Activated B cell treated with CpG ODN at 0.5 μM for 24 hours (primary cell): ENCODE measurements at regions not wholly inside any gene's neighbourhood (a gene's known extent, or its start where the extent isn't known, plus 50 kb on each side); places are given as distances from the start of the nearest gene placed in this dataset.

ENCODE experiments used
- ATAC-seq: fragments of 200-7000 bp; cut with Tn5 transposase; one replicate; pipeline ENCODE4 v1.10.0; 2021; ENCODE audit warnings: low read depth, mild to moderate bottlenecking, moderate library complexity
- CTCF ChIA-PET: fragments of 350-600 bp; sonication (Branson Sonifier 250); formaldehyde crosslinking; loops from one replicate; lab custom pipeline; 2021; ENCODE audit warnings: antibody characterized with exemption; lab: Charles Lee
- POLR2A ChIA-PET: fragments of 350-600 bp; sonication (Branson Sonifier 250); formaldehyde crosslinking; loops from one replicate; lab custom pipeline; 2021; ENCODE audit warnings: antibody characterized with exemption; lab: Charles Lee
- DNase-seq: peaks from one replicate; pipeline ENCODE4 v3.0.0; 2022
- H3K27ac Mint-ChIP-seq: one replicate; pipeline ENCODE4 v1.8.0; 2020; ENCODE audit warnings: mixed read lengths
- H3K27me3 Mint-ChIP-seq: one replicate; pipeline ENCODE4 v1.8.0; 2021; ENCODE audit warnings: mixed read lengths
- H3K36me3 Mint-ChIP-seq: one replicate; pipeline ENCODE4 v1.8.0; 2021; ENCODE audit warnings: low read depth, mixed read lengths
- H3K4me1 Mint-ChIP-seq: one replicate; pipeline ENCODE4 v1.8.0; 2021; ENCODE audit warnings: mixed read lengths
- H3K4me3 Mint-ChIP-seq: one replicate; pipeline ENCODE4 v1.8.0; 2020; ENCODE audit warnings: mild to moderate bottlenecking, mixed read lengths
- H3K9me3 Mint-ChIP-seq: one replicate; pipeline ENCODE4 v1.8.0; 2020; ENCODE audit warnings: mixed read lengths
- intact Hi-C: fragments of 100-400 bp; cut with micrococcal nuclease; formaldehyde crosslinking; loops from one replicate; pipeline ENCODE4 v1.15.1; 2024
- TF ChIP-seq, protein P1 (sequence below): fragments of 200-600 bp; IDR thresholded peaks from one replicate; pipeline ENCODE4 v1.8.0; 2022; ENCODE audit warnings: antibody characterized with exemption, mild to moderate bottlenecking

DNA sequence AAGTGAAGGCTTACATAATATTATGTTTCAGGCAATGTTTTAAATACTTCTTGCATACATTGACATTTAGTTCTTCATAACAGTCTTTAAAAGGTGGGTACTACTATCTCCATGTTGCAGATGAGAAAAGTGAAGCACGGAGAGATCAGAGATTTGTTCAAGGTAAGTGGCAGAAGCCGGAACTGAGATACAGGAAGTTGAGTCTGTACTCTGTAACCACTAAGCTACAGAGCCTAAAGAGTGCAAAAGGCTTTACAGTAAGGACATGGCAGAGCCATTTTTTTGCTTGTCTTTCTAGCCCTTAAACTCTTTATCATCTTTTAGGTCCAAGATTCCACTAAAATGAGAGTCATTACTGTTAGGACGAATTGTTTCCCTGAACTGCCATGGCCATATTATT lies 186.5 kb upstream of the PEX5L start:
- H3K27ac Mint-ChIP-seq: no peak overlapping the region
- H3K9me3 Mint-ChIP-seq: peaks cover 9% of the 10 kb centered on the region
- H3K36me3 Mint-ChIP-seq: no peaks in the 10 kb centered on the region
- DNase-seq: no peak
- intact Hi-C loops: no loop called here
- no peak for ATAC-seq
- TF ChIP-seq, protein P1, sequence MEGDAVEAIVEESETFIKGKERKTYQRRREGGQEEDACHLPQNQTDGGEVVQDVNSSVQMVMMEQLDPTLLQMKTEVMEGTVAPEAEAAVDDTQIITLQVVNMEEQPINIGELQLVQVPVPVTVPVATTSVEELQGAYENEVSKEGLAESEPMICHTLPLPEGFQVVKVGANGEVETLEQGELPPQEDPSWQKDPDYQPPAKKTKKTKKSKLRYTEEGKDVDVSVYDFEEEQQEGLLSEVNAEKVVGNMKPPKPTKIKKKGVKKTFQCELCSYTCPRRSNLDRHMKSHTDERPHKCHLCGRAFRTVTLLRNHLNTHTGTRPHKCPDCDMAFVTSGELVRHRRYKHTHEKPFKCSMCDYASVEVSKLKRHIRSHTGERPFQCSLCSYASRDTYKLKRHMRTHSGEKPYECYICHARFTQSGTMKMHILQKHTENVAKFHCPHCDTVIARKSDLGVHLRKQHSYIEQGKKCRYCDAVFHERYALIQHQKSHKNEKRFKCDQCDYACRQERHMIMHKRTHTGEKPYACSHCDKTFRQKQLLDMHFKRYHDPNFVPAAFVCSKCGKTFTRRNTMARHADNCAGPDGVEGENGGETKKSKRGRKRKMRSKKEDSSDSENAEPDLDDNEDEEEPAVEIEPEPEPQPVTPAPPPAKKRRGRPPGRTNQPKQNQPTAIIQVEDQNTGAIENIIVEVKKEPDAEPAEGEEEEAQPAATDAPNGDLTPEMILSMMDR: no peak
- ChIA-PET CTCF (no interaction called here), POLR2A (no interaction called here)
- H3K4me1 Mint-ChIP-seq: no peaks in the 10 kb centered on the region
- no peak overlapping the region for H3K4me3 Mint-ChIP-seq
- no peaks in the 10 kb centered on the region for H3K27me3 Mint-ChIP-seq

DNA sequence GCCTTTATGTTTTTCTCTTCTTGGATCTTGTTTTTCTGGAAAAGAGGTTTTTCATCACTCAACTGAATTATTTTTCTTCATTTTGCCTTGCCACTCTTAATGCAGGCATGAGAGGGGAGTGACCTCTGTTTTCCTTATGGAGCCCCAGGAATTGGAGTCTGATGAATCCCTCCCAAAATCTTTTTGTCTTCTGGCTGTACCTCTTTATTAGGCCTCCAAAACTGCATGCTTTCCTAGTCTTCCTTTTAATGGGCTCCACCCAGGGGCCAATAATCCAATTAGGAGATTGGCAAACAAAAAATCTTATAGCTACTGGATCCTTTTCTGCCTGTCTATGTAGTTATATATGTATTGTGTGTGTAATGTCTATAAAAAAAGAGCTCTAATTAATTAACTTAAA lies 192.4 kb upstream of the PEX5L start:
- Mint-ChIP-seq H3K9me3 (peaks cover 25% of the 10 kb centered on the region), H3K27me3 (no peaks in the 10 kb centered on the region), H3K36me3 (no peaks in the 10 kb centered on the region), H3K4me3 (no peak overlapping the region), H3K4me1 (no peaks in the 10 kb centered on the region), H3K27ac (no peak overlapping the region)
- POLR2A ChIA-PET: no interaction called here
- DNase-seq (no peak), ATAC-seq (no peak)
- CTCF ChIA-PET: no interaction called here
- TF ChIP-seq, protein P1: no peak
- intact Hi-C loops: no loop called here

DNA sequence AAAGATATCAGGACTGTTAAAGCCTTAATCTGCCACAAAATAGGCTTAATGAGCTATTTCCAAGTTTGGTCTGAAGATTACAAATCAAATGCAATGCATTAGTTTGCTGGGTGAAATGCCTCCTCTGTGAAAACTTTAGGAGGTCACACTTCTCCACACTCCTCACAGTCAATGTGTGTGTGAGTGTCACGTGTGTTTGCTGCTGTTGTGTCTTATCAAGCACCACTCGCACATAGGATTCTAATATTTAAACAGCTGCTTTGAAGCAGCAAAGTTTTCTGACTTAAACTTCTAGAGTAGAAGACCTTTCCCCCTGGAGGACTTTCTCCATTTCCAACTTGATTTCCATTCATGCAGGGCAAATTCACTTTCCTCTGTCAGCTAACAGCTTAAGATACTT lies 203.2 kb upstream of the PEX5L start:
- TF ChIP-seq, protein P1: no peak
- Mint-ChIP-seq H3K27ac (no peak overlapping the region), H3K4me3 (no peak overlapping the region), H3K4me1 (no peaks in the 10 kb centered on the region), H3K9me3 (peaks cover 4% of the 10 kb centered on the region), H3K27me3 (no peaks in the 10 kb centered on the region), H3K36me3 (no peaks in the 10 kb centered on the region)
- POLR2A ChIA-PET: no interaction called here
- CTCF ChIA-PET: no interaction called here
- no peak for ATAC-seq
- intact Hi-C loops: no loop called here
- no peak for DNase-seq

DNA sequence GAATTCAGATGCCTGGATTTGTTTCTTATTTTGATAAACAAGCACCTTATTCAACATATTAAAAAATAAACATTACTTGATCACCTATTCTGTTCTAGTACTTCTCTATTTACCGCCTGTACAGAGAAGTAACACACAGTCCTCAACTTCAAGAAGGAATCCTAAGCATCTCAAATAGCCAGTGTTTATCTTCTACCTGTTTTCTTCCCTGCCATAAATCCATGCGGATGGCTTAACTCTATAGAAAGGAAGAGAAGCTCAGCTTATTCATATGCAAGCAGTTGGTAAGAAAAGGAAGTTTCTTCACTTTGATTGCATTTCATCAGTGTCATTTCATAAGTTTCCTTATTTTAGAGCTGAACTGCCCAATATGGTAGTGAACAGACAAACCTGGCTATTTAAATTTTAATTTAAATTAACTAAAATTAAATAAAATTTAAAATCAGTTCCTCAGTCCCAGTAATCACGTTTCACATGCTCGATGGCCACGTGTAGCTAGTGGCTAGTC lies 210.0 kb upstream of the PEX5L start:
- Mint-ChIP-seq H3K4me1 (no peaks in the 10 kb centered on the region), H3K36me3 (no peaks in the 10 kb centered on the region), H3K27ac (no peak overlapping the region), H3K4me3 (no peak overlapping the region), H3K9me3 (no peaks in the 10 kb centered on the region), H3K27me3 (no peaks in the 10 kb centered on the region)
- intact Hi-C loops: no loop called here
- DNase-seq (no peak), ATAC-seq (no peak)
- ChIA-PET CTCF (no interaction called here), POLR2A (no interaction called here)
- TF ChIP-seq, protein P1: no peak

DNA sequence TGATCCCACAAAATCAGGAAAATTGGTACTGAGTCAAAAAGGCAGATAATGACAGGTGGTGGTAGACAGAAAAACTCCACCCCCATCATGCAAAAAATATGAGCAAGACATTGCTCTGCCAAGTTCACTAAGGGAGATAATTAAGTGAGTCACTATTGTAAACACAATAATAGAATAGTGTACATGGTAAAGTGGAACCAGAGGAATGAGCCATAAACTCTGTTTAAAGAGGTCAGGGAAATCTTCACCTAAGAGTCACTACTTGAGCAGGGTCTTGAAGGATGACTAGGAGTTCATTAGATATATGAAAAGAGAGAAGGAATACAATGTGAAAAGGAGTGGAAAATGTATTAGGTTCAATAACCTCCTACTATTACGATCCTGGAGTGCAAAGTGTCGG lies 213.4 kb upstream of the PEX5L start:
- Mint-ChIP-seq H3K4me3 (no peak overlapping the region), H3K4me1 (no peaks in the 10 kb centered on the region), H3K27me3 (no peaks in the 10 kb centered on the region), H3K36me3 (no peaks in the 10 kb centered on the region), H3K27ac (no peak overlapping the region), H3K9me3 (no peaks in the 10 kb centered on the region)
- ChIA-PET POLR2A (no interaction called here), CTCF (no interaction called here)
- intact Hi-C loops: no loop called here
- no peak for ATAC-seq
- DNase-seq: no peak
- TF ChIP-seq, protein P1: no peak
